Naive thymus-derived CD8-positive, alpha-beta T cell (primary cell): ENCODE measurements at regions not wholly inside any gene's neighbourhood (a gene's known extent, or its start where the extent isn't known, plus 50 kb on each side); places are given as distances from the start of the nearest gene placed in this dataset.

Source experiments
- ATAC-seq, 2 donors: fragments of 150-1000 bp; cut with Tn5 transposase in 1 of 2; sonication (Bioruptor Pico), chemical (Tn5 transposase) in 1 of 2; 1 replicate in 1 of 2; 2 replicates in 1 of 2; pipeline ENCODE4 v1.10.0; 2021; ENCODE audit warnings: mild to moderate bottlenecking in 2 of 2, moderate library complexity in 2 of 2
- POLR2A ChIA-PET: fragments of 350-600 bp; sonication (Branson Sonifier 250); formaldehyde crosslinking; loops from one replicate; lab custom pipeline; 2021; ENCODE audit warnings: antibody characterized with exemption; lab: Charles Lee
- DNase-seq, 10 donors: peaks; one replicate each; pipeline versions ENCODE4 v3.0.0 to v3.0.0-alpha.2; 2020 to 2022
- H3K27ac Mint-ChIP-seq, 10 donors: one replicate each; pipeline ENCODE4 v1.8.0; 2020 to 2022; ENCODE audit warnings: mild to moderate bottlenecking in 10 of 10, mixed read lengths in 10 of 10, moderate library complexity in 4 of 10, inconsistent platforms in 1 of 10
- H3K27me3 Mint-ChIP-seq, 5 donors: one replicate each; pipeline ENCODE4 v1.8.0; 2021 to 2022; ENCODE audit warnings: mixed read lengths in 5 of 5
- H3K36me3 Mint-ChIP-seq, 3 donors: one replicate each; pipeline ENCODE4 v1.8.0; 2020 to 2022; ENCODE audit warnings: mixed read lengths in 3 of 3, mild to moderate bottlenecking in 2 of 3, inconsistent platforms in 1 of 3
- H3K4me1 Mint-ChIP-seq, 4 donors: one replicate each; pipeline ENCODE4 v1.8.0; 2021 to 2022; ENCODE audit warnings: mixed read lengths in 4 of 4
- H3K4me3 Mint-ChIP-seq, 10 donors: one replicate each; pipeline ENCODE4 v1.8.0; 2020 to 2022; ENCODE audit warnings: mild to moderate bottlenecking in 10 of 10, mixed read lengths in 10 of 10, moderate library complexity in 6 of 10, inconsistent platforms in 1 of 10
- H3K9me3 Mint-ChIP-seq, 9 donors: one replicate each; pipeline ENCODE4 v1.8.0; 2020 to 2022; ENCODE audit warnings: mixed read lengths in 9 of 9, mild to moderate bottlenecking in 3 of 9, inconsistent platforms in 1 of 9, moderate library complexity in 1 of 9

DNA sequence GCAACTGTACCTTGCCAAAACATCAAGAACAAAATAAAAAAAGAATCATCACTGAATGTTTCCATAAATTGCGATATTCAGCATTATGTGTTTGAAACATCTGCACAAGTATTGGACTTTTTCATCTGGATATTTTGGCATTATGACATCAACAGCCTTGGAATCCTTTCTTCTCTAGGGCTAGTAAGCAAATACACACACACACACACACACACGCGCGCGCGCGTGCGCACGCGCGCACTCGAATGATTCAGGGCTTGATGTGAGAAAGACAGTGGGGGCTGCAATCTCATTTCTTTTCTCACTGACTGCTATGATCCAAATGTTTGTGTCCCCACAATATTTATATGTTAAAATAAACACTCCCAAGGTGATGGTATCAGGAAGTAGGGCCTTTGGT is 90.0 kb upstream of the SLC38A4 start:
- H3K4me1 Mint-ChIP-seq = peaks cover 0 to 2% (median 0%) of the 10 kb centered on the region in 4 donors
- DNase-seq (no peak), ATAC-seq (no peak)
- H3K4me3 Mint-ChIP-seq = no peak overlapping the region
- peaks cover 3 to 27% (median 12%) of the 10 kb centered on the region in 9 donors for H3K9me3 Mint-ChIP-seq
- POLR2A ChIA-PET = no interaction called here
- no peak overlapping the region for H3K27ac Mint-ChIP-seq
- H3K27me3 Mint-ChIP-seq = peaks cover 0 to 11% (median 2%) of the 10 kb centered on the region in 5 donors
- peaks cover 0 to 18% (median 9%) of the 10 kb centered on the region in 3 donors for H3K36me3 Mint-ChIP-seq

DNA sequence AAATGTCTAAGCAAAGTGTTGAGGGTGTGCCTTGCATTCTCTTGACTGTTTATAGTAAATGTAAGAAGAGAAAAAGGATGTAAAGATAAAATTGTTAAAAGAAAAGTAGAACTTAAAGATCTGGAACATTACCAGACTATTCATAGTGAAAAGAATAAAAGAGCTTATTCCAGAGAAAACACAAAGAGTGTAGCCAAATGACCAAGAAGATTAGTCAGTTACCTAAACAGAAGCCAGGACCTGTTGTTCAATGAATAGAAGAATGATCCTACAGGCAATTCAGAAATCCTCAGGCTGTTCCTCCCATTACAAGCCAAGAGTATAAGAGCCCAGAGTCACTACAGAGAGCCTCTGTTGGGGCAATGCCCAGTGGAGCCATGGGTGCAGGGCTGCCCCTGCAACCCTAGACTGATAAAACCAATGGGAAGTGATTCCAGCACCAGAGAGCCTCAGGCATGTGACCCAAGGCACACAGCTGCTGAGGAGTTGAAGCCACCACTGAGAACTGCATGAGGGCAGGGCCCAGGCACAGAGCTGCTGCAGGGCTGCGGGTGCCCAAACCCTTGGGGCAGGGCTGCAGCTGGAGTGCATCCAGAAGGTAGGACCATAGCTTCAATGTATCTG is 91.1 kb upstream of the SLC38A4 start:
- Mint-ChIP-seq H3K36me3 (peaks cover 0 to 9% (median 0%) of the 10 kb centered on the region in 3 donors), H3K4me1 (peaks cover 0 to 3% (median 0%) of the 10 kb centered on the region in 4 donors), H3K27ac (no peak overlapping the region), H3K4me3 (no peak overlapping the region), H3K27me3 (peaks cover 0 to 5% (median 0%) of the 10 kb centered on the region in 5 donors), H3K9me3 (peaks cover 0 to 16% (median 6%) of the 10 kb centered on the region in 9 donors)
- POLR2A ChIA-PET = no interaction called here
- ATAC-seq (no peak), DNase-seq (no peak)

- Mint-ChIP-seq H3K4me3 (no peak overlapping the region), H3K27me3 (peaks cover 0 to 3% (median 0%) of the 10 kb centered on the region in 5 donors), H3K4me1 (peaks cover 0 to 3% (median 0%) of the 10 kb centered on the region in 4 donors), H3K36me3 (peaks cover 0 to 1% (median 0%) of the 10 kb centered on the region in 3 donors), H3K27ac (no peak overlapping the region), H3K9me3 (peaks cover 0 to 7% (median 0%) of the 10 kb centered on the region in 9 donors)
- POLR2A ChIA-PET = no interaction called here
- DNase-seq (no peak), ATAC-seq (no peak)
Measured at GRCh38 chr12:46917821-46918220, 92.0 kb upstream of the SLC38A4 start.

DNA sequence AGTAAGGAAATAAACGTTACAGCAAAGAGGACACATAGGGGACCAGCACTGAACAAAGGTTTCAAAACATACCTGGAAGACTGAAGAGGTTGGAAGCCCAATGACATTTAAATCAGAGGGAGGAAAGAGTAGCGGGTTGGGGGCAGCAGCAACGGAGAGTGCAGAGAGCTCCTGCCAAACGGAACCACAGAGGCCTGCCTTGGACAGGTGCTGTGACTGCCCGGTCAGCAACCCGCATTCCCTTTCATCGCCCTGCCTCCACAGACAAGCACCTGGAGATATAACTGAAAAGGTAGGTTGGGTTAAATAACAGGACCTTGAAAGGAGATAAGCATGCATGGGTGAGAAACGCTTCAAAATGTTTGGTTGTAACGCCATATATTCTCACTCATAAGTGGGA is 92.8 kb upstream of the SLC38A4 start:
- peaks cover 0 to 3% (median 0%) of the 10 kb centered on the region in 4 donors for H3K4me1 Mint-ChIP-seq
- H3K27me3 Mint-ChIP-seq = peaks cover 0 to 3% (median 0%) of the 10 kb centered on the region in 5 donors
- ATAC-seq (no peak), DNase-seq (no peak)
- H3K27ac Mint-ChIP-seq = no peak overlapping the region
- POLR2A ChIA-PET = no interaction called here
- no peak overlapping the region for H3K4me3 Mint-ChIP-seq
- peaks cover 0 to 4% (median 0%) of the 10 kb centered on the region in 9 donors for H3K9me3 Mint-ChIP-seq
- H3K36me3 Mint-ChIP-seq = no peaks in the 10 kb centered on the region

GRCh38 chr12:46919666-46920400 is 94.0 kb upstream of the SLC38A4 start:
- Mint-ChIP-seq H3K4me3 (no peak overlapping the region), H3K27ac (no peak overlapping the region), H3K36me3 (no peaks in the 10 kb centered on the region), H3K4me1 (peaks cover 0 to 3% (median 0%) of the 10 kb centered on the region in 4 donors), H3K9me3 (peaks cover 0 to 2% (median 0%) of the 10 kb centered on the region in 9 donors), H3K27me3 (peaks cover 0 to 3% (median 0%) of the 10 kb centered on the region in 5 donors)
- POLR2A ChIA-PET = no interaction called here
- DNase-seq = no peak
- ATAC-seq = no peak

- no peak for ATAC-seq
- H3K4me1 Mint-ChIP-seq = peaks cover 0 to 3% (median 0%) of the 10 kb centered on the region in 4 donors
- H3K27me3 Mint-ChIP-seq = peaks cover 0 to 9% (median 3%) of the 10 kb centered on the region in 5 donors
- H3K36me3 Mint-ChIP-seq = no peaks in the 10 kb centered on the region
- no peak overlapping the region for H3K4me3 Mint-ChIP-seq
- peaks cover 0 to 2% (median 0%) of the 10 kb centered on the region in 9 donors for H3K9me3 Mint-ChIP-seq
- H3K27ac Mint-ChIP-seq = no peak overlapping the region
- DNase-seq = no peak
- POLR2A ChIA-PET = no interaction called here
Measured at GRCh38 chr12:46920499-46920898, 94.7 kb upstream of the SLC38A4 start.

DNA sequence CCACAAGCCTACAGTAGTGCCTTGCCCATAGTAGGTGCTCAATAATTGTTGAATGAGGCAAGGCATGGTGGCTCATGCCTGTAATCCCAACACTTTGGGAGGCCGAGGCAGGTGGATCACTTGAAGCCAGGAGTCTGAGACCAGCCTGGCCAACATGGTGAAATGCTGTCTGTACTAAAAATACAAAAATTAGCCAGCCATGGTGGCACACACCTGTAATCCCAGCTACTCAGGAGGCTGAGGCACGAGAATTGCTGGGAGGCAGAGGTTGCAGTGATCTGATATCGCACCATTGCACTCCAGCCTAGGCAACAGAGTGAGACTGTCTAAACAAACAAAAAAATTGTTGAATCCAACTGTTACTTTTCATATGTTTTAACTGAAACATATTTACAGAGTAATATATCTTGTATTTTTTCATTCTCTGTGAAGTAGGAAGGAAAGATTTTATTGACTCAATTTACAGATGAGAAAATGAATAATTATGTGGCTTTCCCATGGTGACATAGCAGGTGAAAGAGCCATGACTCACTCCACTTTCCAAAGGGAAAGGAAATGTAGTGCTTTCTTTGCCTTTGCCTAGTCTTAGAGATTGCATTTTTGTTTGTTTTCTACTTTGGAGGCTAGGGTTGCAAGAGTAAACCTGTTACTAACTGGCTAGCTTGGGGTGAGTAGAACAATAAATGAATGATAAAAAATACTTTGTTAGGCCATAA is 95.4 kb upstream of the SLC38A4 start:
- H3K4me3 Mint-ChIP-seq = no peak overlapping the region
- no peaks in the 10 kb centered on the region for H3K36me3 Mint-ChIP-seq
- POLR2A ChIA-PET = no interaction called here
- H3K4me1 Mint-ChIP-seq = peaks cover 0 to 3% (median 0%) of the 10 kb centered on the region in 4 donors
- DNase-seq = no peak
- H3K27me3 Mint-ChIP-seq = peaks cover 3 to 16% (median 4%) of the 10 kb centered on the region in 5 donors
- H3K9me3 Mint-ChIP-seq = peaks cover 0 to 2% (median 0%) of the 10 kb centered on the region in 9 donors
- no peak for ATAC-seq
- H3K27ac Mint-ChIP-seq = no peak overlapping the region

- H3K27ac Mint-ChIP-seq = no peak overlapping the region
- H3K4me1 Mint-ChIP-seq = peaks cover 0 to 3% (median 0%) of the 10 kb centered on the region in 4 donors
- no peaks in the 10 kb centered on the region for H3K9me3 Mint-ChIP-seq
- ATAC-seq (no peak), DNase-seq (no peak)
- H3K27me3 Mint-ChIP-seq = peaks cover 3 to 18% (median 4%) of the 10 kb centered on the region in 5 donors
- no peaks in the 10 kb centered on the region for H3K36me3 Mint-ChIP-seq
- H3K4me3 Mint-ChIP-seq = no peak overlapping the region
- POLR2A ChIA-PET = no interaction called here
Measured at GRCh38 chr12:46921764-46922133, 96.0 kb upstream of the SLC38A4 start.

DNA sequence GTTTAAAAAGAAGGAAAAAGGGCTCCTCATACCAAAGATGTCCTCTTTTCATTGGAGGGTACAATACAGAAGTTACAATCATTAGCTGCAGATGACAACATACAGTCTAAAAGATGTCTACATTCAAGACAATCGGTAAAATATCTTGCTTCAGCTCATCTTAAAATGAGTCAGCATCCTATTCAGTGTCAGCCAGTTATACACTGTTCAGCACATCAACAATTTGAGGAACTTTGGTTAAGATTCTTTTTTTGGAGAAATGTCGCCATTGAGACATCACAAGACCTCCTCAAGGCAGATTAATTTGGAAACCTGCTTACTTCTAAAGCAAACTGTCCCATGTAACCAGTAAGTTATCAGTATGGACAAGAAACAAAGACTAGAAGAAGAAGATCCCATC is 100.7 kb upstream of the SLC38A4 start:
- Mint-ChIP-seq H3K27me3 (peaks cover 3 to 18% (median 5%) of the 10 kb centered on the region in 5 donors), H3K36me3 (no peaks in the 10 kb centered on the region), H3K4me1 (no peaks in the 10 kb centered on the region), H3K9me3 (peaks cover 0 to 2% (median 0%) of the 10 kb centered on the region in 9 donors), H3K4me3 (no peak overlapping the region), H3K27ac (no peak overlapping the region)
- ATAC-seq = no peak
- no peak for DNase-seq
- POLR2A ChIA-PET = no interaction called here

- Mint-ChIP-seq H3K4me3 (no peak overlapping the region), H3K36me3 (no peaks in the 10 kb centered on the region), H3K27ac (no peak overlapping the region), H3K4me1 (no peaks in the 10 kb centered on the region), H3K9me3 (peaks cover 0 to 10% (median 0%) of the 10 kb centered on the region in 9 donors), H3K27me3 (peaks cover 2 to 13% (median 5%) of the 10 kb centered on the region in 5 donors)
- no peak for ATAC-seq
- POLR2A ChIA-PET = no interaction called here
- DNase-seq = no peak
Measured at GRCh38 chr12:46930101-46930500, 104.3 kb upstream of the SLC38A4 start.

GRCh38 chr12:46933947-46934346 is 108.2 kb upstream of the SLC38A4 start:
- no peaks in the 10 kb centered on the region for H3K36me3 Mint-ChIP-seq
- no peak overlapping the region for H3K4me3 Mint-ChIP-seq
- no peak for ATAC-seq
- H3K4me1 Mint-ChIP-seq = no peaks in the 10 kb centered on the region
- H3K27ac Mint-ChIP-seq = no peak overlapping the region
- DNase-seq = peak in 3 of 10 donors; percentile 5 to 27 (median 13)
- H3K27me3 Mint-ChIP-seq = peaks cover 5 to 10% (median 9%) of the 10 kb centered on the region in 5 donors
- POLR2A ChIA-PET = no interaction called here
- H3K9me3 Mint-ChIP-seq = peaks cover 0 to 10% (median 0%) of the 10 kb centered on the region in 9 donors

DNA sequence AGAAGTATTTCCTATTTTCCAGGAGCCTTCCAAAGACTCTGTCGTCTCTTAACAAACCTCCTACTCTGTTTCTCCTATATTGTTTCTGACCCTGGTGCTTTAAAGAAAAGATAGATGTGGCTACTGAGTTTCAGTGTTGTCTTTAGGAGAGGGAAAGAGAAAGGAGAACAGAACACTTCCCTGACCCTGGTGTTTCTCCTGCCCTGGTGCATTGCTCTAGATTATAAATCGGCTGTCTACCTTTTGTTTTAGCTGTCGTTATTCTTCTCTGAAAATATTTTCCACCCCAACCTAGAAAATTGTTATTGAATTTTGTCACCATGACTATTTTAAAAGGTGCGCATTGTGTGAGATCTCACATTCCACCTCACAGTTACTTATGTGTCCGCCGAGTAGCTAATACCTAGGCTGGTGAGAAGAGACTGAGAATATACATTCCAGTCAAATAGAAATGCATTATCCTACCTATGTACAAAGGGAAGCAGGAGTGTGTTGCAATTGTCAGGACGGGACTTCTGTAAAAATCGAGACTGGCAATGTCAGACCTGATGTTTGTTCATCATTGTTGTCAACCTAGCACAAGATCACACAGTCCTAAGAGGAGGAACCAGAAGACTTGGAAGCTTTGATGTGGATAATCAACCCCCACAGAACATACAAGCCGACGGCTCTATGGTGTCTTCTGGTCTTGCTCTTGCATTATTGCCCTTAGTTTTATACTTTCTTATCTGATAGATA is 108.7 kb upstream of the SLC38A4 start:
- Mint-ChIP-seq H3K27ac (no peak overlapping the region), H3K9me3 (peaks cover 0 to 10% (median 0%) of the 10 kb centered on the region in 9 donors), H3K27me3 (peaks cover 5 to 10% (median 7%) of the 10 kb centered on the region in 5 donors), H3K4me3 (no peak overlapping the region), H3K4me1 (no peaks in the 10 kb centered on the region), H3K36me3 (no peaks in the 10 kb centered on the region)
- ATAC-seq (no peak), DNase-seq (no peak)
- POLR2A ChIA-PET = no interaction called here
